IPS-18c (cell line): ENCODE measurements at regions not wholly inside any gene's neighbourhood (a gene's known extent, or its start where the extent isn't known, plus 50 kb on each side); places are given as distances from the start of the nearest gene placed in this dataset.

ENCODE experiments used
- H3K4me3 ChIP-seq: 2 replicates; pipeline ENCODE4 v1.7.0; 2013; ENCODE audit warnings: low read depth, mild to moderate bottlenecking, low read length, moderate library complexity; ENCODE audit not compliant: insufficient read depth
- H3K9me3 ChIP-seq: one replicate; pipeline ENCODE4 v1.6.1; 2013; ENCODE audit warnings: mild to moderate bottlenecking, low read length, moderate library complexity; ENCODE audit not compliant: control insufficient read depth, insufficient read depth

DNA sequence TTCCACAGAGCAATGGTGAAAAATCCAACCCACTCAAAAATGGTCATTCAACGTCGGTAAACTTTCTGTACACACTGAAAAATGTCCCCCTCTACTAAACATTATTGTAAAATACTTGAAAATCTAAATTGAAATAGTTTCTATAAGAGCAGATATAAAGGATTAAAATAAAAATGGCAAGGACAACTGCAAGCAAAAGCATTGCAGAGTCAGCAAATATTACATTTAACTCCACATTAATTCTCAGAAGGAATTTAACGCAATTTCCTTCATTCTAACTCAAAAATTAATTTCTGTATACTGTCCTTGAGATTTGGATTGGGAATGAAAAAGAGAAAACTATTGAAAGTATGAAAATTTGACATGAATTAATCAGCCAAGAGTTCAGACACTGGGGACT is 64.4 kb upstream of the SSBP2 start:
- no peaks in the 10 kb centered on the region for H3K9me3 ChIP-seq
- no peak overlapping the region for H3K4me3 ChIP-seq

DNA sequence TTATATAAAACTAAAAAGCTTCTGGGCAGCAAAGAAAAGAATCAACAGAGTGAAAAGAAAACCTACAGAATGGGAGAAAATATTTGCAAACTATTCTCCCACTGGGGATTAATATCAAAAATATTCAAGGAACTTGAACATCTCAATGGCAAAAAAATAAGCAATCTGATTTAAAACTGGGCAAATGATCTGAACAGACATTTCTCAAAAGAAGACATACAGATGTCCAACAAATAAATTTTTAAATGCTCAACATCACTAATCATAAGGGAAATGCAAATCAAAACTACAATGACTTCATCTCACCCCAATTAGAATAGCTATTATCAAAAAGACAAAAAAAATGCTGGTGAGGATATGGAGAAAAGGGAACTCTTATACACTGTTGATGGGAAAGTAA is 57.2 kb upstream of the SSBP2 start:
- Histone ChIP-seq H3K9me3 (no peaks in the 10 kb centered on the region), H3K4me3 (no peak overlapping the region)

DNA sequence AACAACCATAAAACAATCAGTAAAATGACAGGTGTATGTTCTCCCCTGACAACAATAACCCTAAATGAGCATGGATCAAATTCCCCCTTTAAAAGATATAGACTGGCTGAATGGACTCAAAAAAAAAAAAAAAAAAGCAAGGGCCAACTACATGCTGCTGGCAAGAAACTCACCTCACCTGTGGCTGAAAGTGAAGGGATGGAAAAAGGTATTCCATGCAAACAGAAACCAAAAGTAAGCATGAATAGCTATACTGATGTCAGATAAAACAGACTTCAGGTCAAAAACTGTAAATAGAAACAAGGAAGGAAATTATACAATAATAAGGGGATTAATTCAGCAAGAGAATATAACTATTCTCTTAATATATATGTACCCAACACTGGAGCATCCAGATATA is 54.2 kb upstream of the SSBP2 start:
- Histone ChIP-seq H3K4me3 (no peak overlapping the region), H3K9me3 (no peaks in the 10 kb centered on the region)

DNA sequence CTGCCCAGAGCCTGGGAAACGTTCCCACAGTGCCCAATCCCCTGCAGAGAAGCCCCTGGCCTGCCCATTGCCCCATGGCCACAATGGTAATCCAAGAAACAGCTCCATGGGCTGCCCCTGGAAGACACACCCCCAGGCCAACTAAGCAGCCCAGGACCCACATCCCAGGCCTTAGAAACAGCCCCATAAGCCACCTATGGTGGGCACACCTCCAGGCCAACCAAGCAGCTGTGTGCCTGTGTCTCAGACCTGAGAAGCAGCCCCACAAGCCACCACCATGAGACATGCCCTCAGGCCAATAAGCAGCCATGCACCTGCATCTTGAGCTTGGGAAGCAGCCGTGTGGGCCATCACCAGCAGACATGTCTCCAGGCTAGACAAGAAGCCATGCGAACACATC is 52.9 kb upstream of the SSBP2 start:
- H3K4me3 ChIP-seq = no peak overlapping the region
- H3K9me3 ChIP-seq = no peaks in the 10 kb centered on the region

DNA sequence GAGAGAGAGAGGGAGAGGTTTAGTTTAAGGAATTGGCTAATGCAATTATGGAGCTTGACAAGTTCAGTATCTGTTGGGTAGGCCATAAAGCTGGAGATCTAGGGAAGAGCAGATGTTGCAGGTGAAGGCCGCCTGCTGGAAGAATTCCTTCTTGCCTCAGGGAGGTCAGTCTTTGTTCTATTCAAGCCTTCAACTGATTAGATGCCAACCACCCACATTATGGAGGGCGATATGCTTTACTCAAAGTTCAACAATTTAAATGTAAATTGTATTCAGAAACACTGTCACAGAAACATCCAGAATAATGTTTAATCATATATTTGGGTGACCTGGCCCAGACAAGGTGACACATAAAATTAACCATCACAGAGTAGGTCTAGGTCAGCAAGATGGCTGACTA is 51.7 kb upstream of the SSBP2 start:
- Histone ChIP-seq H3K9me3 (no peaks in the 10 kb centered on the region), H3K4me3 (no peak overlapping the region)

DNA sequence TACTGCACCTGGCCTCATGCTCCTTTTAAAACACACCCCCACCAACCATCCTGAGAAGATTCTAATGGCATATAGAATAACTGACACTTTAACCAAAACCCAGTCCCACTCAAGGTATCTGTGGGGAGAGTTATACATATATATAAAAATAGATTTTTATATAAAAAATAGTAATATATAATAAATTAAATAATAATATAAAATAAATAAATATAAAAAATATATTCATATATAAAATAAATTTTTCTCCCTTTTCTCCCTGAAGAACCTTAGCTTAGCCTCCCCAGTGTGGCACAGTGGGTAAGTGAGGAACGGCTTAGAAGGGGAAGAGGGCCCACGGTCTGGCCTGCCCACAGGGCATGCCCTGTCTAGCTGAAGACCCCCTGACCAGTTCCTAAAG is 51.1 kb upstream of the SSBP2 start:
- H3K9me3 ChIP-seq = no peaks in the 10 kb centered on the region
- no peak overlapping the region for H3K4me3 ChIP-seq

DNA sequence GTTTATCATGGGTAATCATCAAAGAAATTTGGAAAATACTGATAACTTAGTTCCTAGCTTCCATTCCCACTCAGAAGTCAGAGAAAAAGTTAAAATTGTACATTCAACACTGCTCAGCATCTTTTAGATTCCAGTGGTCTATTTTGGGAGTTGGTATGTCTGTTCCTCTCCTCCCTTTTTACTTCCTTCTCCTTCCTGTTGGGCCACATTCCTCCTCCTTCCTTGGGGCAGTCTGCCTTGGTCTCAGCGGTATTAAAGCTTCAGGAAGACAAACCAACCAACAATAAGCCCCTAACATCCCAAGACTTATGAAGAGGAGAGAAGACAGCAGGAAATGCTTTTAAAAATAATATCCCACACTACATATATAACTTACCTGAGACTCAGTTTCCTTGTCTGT is 49.9 kb upstream of the SSBP2 start:
- Histone ChIP-seq H3K4me3 (no peak overlapping the region), H3K9me3 (no peaks in the 10 kb centered on the region)
